GM12891 (cell line): ENCODE measurements at regions not wholly inside any gene's neighbourhood (a gene's known extent, or its start where the extent isn't known, plus 50 kb on each side); places are given as distances from the start of the nearest gene placed in this dataset.

ENCODE experiments used
- POLR2A ChIP-seq: IDR thresholded peaks from 2 replicates; pipeline ENCODE4 v1.6.1; 2011; ENCODE audit warnings: low read depth, low read length, control low read depth
- POLR2AphosphoS5 ChIP-seq: IDR thresholded peaks from 2 replicates; pipeline ENCODE4 v1.6.1; 2011; ENCODE audit warnings: low read depth, low read length, control low read depth

GRCh38 chr13:80035096-80035495 lies 305.8 kb downstream of the SPRY2 start:
- TF ChIP-seq POLR2A (no peak), POLR2AphosphoS5 (no peak)
